ENCODE measurements at regions not wholly inside any gene's neighbourhood (a gene's known extent, or its start where the extent isn't known, plus 50 kb on each side); places are given as distances from the start of the nearest gene placed in this dataset.

GRCh38 chr14:61847861-61848260 lies 85.6 kb downstream of the SNAPC1 start:
- no peak for DNase-seq (ENCODE audit: low read depth)

GRCh38 chr14:61854898-61855297 lies 92.7 kb downstream of the SNAPC1 start:
- DNase-seq (ENCODE audit: low read depth), result no peak

DNA sequence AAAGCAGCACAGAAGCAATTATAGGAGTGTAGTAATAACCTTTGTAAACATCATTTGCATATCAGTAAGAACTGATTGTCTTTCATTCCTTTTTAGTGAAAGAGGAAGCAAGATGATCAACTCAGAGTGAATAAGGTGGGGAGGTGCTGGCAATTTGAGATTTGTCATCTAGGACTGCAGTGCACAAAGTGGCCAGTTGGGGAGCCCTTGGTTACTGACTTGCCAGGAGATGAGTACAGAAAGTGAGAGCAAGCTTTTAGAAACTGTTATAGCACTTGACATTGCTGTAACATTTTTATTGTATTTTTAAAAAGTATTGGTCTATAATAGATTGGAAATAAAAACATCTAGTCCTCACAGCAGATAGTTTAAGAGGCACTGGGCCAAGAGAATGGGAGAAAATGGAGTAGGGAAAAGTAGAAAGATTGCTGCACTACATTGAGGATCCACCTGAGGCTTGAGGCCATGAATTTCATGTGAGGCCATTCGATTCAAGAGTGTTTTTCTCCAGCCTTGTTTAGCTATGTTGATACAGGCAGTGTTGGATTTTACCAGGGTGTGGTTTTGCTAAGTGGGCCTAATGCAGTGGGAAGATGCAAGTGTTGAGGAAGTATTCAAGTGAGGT lies 98.2 kb downstream of the SNAPC1 start:
- peak; percentile 55 for DNase-seq (ENCODE audit: low read depth)

GRCh38 chr14:61861320-61861865 lies 99.2 kb downstream of the SNAPC1 start:
- no peak for DNase-seq (ENCODE audit: low read depth)

DNA sequence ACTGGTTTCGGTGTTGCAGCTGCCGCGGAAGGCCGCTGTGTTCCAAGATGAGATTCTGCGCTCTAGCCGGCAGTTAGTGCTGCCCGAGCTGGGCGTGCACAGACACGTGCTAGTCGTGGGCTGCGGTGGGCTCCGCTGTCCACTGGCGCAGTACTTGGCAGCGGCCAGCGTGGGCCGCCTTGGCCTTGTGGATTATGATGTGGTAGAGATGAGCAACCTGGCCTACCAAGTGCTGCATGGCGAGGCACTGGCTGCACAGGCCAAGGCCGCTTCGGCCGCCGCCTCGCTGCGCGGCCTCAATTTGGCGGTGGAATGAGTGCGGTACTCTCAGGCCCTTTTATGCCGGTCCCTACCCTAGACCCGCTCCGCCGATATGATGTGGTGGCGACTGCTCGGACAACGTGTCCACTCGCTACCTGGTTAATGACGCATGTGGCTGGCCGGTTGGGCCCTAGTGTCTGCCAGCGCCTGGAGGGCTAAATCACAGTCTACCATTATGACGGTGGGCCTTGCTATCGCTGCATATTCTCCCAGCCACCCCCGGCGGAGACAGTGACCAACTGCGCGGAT lies 102.2 kb downstream of the SNAPC1 start:
- no peak for DNase-seq (ENCODE audit: low read depth)

- no peak for DNase-seq (ENCODE audit: low read depth)
These were observed 105.0 kb downstream of the SNAPC1 start for GRCh38 chr14:61866932-61867920.

GRCh38 chr14:61868846-61869245 lies 106.6 kb downstream of the SNAPC1 start:
- no peak for DNase-seq (ENCODE audit: low read depth)

DNA sequence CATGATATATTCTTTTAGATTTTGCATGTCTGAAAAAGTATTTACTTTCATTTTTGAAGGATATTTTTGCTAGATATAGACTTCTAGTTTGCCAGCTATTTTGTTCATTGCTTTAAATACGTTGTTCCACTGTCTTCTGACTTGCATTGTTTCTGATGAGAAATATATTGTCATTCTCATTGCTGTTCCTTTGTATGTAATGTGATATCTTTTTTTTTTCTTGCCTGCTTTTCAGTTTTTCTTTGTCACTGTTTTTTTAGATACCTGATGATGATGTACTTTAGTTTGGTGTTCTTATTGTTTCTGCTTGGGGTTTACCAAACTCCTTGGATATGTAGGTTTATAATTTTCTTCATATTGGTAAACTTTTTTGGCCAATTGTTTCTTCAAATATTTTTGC lies 107.9 kb downstream of the SNAPC1 start:
- DNase-seq (ENCODE audit: low read depth), result no peak

DNA sequence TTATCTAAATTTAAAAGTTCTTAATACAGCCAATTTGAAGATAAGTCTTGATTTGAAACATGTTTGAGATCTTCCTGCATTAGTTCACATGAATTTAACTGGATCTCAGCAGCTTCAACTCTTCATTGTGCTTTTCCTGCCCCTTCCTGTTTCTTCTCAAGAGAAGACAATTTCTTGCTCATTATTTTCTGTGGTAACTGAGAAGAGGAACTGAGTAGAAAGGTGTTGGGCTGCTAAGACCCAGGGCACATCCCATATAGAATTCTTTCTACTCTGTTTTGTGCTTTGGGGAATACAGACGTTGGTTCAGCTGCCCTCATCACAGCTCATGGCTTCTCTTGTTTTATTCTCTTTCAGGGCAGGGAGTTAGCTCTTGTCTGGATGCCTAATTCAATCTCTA lies 110.2 kb downstream of the SNAPC1 start:
- no peak for DNase-seq (ENCODE audit: low read depth)

DNA sequence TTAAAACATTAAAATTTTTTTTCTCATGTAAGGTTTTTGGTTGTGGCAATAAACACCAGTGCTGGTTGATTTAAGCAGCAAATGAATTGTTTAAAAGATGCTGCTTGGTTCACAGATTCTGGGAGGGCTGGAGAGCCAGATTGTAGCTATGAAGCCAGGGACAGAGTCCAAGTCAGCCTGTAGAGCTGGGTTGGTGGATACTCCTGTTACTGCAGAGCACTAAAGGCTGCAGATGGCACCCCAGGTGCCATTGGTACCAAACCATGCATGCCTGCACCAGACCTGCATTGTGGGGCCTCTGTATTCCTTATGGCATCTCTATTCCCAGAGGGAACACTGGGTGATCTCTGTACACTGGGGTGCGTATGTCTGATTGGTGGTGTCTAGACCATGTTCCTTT lies 113.3 kb downstream of the SNAPC1 start:
- no peak for DNase-seq (ENCODE audit: low read depth)

DNA sequence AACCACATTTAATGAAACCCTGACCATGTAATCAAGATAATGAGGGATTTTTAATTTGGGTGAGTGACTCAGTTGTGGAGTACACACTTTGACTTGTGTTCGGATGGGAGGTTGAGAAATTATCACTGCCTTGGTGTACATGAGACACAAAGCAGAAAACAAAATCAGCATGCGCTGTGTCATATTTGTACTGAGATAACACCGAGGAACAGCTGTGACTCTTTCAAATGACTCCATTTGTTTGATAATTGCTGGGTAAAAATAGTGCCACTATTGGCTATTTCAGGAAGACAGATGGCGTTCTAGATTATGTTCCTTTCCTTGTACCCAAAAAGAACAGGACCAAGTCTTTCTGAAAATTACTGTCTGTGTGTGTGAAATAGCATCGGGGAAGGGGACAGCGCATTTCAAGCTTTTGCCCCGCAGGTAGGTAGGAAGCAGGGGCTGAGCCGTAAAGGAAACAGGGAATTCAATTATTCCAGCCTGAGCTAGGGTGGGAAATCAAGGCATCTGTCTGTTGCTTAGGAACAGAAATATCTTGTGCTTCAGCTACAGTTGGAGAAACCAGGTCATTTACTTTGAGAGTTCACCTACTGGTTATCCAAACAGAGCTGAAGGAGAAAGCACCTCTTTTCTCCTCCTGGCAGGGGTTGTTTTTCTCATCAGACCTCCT lies 114.3 kb downstream of the SNAPC1 start:
- no peak for DNase-seq (ENCODE audit: low read depth)

- DNase-seq (ENCODE audit: low read depth), result no peak
These were observed 114.8 kb downstream of the SNAPC1 start for GRCh38 chr14:61877035-61877390.

DNA sequence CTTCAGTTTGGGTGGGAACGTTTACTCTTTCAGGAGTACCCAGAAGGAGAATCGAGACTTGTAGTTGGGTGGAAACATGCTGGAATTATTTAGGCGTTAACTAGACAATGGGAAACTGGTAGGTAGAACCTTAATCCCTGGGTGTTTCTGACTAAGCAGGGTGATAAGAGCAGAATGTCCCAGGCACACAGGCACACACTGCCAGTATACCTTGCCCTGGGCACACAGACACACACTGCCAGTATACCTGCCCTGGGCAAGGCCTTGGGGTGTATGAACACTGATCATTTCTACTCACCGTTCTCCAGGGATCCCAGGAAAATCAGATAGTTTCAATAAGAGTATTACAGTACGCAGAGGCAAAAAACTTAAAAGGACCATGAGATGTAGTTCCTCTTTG lies 115.5 kb downstream of the SNAPC1 start:
- DNase-seq (ENCODE audit: low read depth), result no peak

GRCh38 chr14:61878931-61879330 lies 116.7 kb downstream of the SNAPC1 start:
- DNase-seq (ENCODE audit: low read depth), result no peak

GRCh38 chr14:61881046-61881445 lies 118.8 kb downstream of the SNAPC1 start:
- DNase-seq (ENCODE audit: low read depth), result no peak

DNA sequence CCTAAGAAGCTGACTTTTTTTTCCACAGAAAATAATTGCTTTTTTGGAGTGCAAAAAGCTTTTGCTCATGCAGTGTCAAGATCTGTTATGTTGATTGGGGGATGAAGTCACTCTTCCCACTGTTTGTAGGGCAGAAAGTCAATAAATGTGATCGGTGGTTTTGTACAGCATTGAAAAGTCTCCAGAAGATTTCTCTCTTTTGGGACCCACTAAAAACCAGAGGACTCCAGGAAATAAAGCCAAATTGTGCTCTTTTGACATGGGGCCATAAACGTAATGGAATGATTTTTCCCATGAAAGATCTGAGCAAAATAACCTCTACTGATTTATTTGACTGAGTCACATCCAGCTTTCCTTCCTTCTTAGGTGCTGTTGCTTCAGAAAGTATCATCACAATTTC lies 122.5 kb downstream of the SNAPC1 start:
- DNase-seq (ENCODE audit: low read depth), result no peak

DNA sequence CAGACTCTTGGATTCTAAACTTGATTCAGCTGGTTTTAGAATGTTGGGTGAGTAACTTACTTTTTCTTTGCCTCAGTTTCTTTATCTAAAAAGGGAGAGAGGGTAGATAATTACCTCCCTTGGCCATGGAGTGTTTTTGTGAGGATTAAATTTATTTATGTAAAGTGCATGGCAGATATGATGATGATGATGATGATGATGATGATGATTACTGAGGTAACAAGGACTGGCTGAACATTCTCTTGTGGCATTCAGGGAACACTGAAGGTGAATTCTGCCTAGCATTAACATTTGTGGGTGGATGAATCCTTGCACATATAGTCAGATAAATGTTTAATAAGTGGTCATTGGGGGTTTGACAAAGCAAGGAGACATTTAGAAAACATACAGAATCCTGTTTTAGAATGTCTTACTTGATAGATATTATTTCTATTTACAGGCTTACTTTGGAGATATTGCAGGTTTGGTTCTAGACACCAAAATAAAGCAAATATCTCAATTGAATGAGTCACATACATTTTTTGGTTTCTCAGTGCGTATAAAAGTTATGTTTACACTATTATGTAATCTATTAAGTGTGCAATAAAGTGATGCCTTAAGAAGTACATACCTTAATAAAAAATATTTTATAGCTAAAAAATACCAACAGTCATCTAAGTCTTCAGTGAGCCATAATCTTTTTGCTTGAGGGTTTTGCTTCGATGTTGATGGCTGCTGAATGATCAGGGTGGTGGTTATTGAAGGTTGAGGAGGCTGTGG lies 123.2 kb downstream of the SNAPC1 start:
- DNase-seq (ENCODE audit: low read depth), result no peak

GRCh38 chr14:61887628-61888027 lies 125.4 kb downstream of the SNAPC1 start:
- no peak for DNase-seq (ENCODE audit: low read depth)

DNA sequence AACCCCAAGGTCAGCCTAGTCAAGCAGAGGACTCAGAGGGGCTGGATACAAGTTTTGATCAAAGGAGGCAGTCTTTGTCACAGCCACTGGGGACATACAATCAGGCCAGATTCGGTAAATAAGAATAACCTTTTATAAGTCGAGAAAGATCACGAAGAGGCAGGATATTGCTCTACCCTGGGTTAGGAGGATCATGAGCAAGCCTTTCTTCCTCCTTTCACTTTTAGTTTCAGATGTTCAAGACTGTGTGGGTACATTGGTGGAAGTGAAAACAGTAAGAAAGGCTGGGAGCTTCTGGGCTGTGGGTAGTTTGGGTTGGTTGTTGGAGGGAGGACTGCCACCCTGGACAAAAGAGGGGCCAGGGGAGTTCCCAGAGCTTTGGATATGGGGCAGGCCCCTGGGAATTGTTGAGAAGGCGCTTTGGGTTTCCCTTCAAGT lies 127.7 kb downstream of the SNAPC1 start:
- peak; percentile 3 for DNase-seq (ENCODE audit: low read depth)

DNA sequence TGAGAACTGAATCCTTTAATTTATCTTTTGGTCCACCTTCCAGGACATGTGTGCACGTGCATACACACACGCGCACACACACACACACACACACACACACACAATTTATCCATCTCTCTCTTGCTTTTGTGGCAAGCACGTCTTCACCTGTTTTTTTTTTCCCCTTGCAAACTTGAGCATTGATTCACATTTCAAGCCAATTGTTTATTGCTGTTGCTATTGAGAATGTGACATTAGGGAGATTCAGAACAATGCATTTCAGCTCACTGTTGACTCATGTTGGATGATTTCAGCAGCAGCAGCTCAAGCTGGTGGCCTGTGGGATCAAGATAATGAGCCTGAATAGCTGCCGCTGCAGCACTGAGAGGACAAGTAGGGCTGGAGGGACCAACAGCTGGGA lies 128.9 kb downstream of the SNAPC1 start:
- peak; percentile 41 for DNase-seq (ENCODE audit: low read depth)

- DNase-seq (ENCODE audit: low read depth), result peak; percentile 32
These were observed 129.6 kb downstream of the SNAPC1 start for GRCh38 chr14:61891810-61892209.
